HCEC 1CT (cell line): ENCODE measurements at regions not wholly inside any gene's neighbourhood (a gene's known extent, or its start where the extent isn't known, plus 50 kb on each side); places are given as distances from the start of the nearest gene placed in this dataset.

Source experiments
- DNase-seq: peaks from one replicate; pipeline ENCODE4 v3.0.0-alpha.2; 2017

GRCh38 chr12:124393414-124393790 is 98.5 kb downstream of the RFLNA start:
- no peak for DNase-seq

- DNase-seq, result peak; percentile 46
Measured at GRCh38 chr12:124392667-124393413, 97.9 kb downstream of the RFLNA start.

GRCh38 chr12:124392271-124392666 is 97.4 kb downstream of the RFLNA start:
- no peak for DNase-seq

- DNase-seq, result peak; percentile 69
Measured at GRCh38 chr12:124391340-124392261, 96.7 kb downstream of the RFLNA start.

- DNase-seq, result peak; percentile 87
Measured at GRCh38 chr12:124390442-124391097, 95.7 kb downstream of the RFLNA start.

- DNase-seq, result no peak
Measured at GRCh38 chr12:124389725-124390441, 95.0 kb downstream of the RFLNA start.

- DNase-seq, result peak; percentile 65
Measured at GRCh38 chr12:124389138-124389724, 94.3 kb downstream of the RFLNA start.

- peak; percentile 82 for DNase-seq
Measured at GRCh38 chr12:124388679-124389137, 93.8 kb downstream of the RFLNA start.

GRCh38 chr12:124388038-124388671 is 93.3 kb downstream of the RFLNA start:
- no peak for DNase-seq

- no peak for DNase-seq
Measured at GRCh38 chr12:124387528-124387911, 92.6 kb downstream of the RFLNA start.

GRCh38 chr12:124386661-124387527 is 92.0 kb downstream of the RFLNA start:
- DNase-seq, result no peak

- DNase-seq, result no peak
Measured at GRCh38 chr12:124386059-124386458, 91.2 kb downstream of the RFLNA start.

- peak; percentile 81 for DNase-seq
Measured at GRCh38 chr12:124385219-124385969, 90.5 kb downstream of the RFLNA start.

GRCh38 chr12:124384299-124384894 is 89.5 kb downstream of the RFLNA start:
- DNase-seq, result no peak

GRCh38 chr12:124383028-124383427 is 88.1 kb downstream of the RFLNA start:
- no peak for DNase-seq

- DNase-seq, result peak; percentile 57
Measured at GRCh38 chr12:124381456-124382296, 86.8 kb downstream of the RFLNA start.

- DNase-seq, result no peak
Measured at GRCh38 chr12:124380796-124381455, 86.0 kb downstream of the RFLNA start.
